ENCODE measurements at regions not wholly inside any gene's neighbourhood (a gene's known extent, or its start where the extent isn't known, plus 50 kb on each side); places are given as distances from the start of the nearest gene placed in this dataset.

- Histone ChIP-seq H3K27me3 (ENCODE audit: control insufficient read depth in 2 of 2, insufficient read depth in 2 of 2, low read length in 2 of 2) (no peaks in the 10 kb centered on the region), H3K9ac (ENCODE audit: insufficient read depth, low read length, poor library complexity, severe bottlenecking) (no peak overlapping the region), H3K4me2 (replicated peaks; ENCODE audit: extremely low read depth, low read length, poor library complexity, severe bottlenecking) (no peak overlapping the region), H3K4me3 (replicated peaks in 1 of 3; ENCODE audit: low read depth in 2 of 3, low read length in 3 of 3) (no peak overlapping the region), H3K9me3 (replicated peaks in 1 of 2; ENCODE audit: control insufficient read depth in 1 of 2, insufficient read depth in 1 of 2, low read length in 2 of 2) (no peaks in the 10 kb centered on the region), H3K79me2 (ENCODE audit: insufficient read depth, low read length) (no peaks in the 10 kb centered on the region), H4K20me1 (ENCODE audit: insufficient read depth, low read length) (no peaks in the 10 kb centered on the region), H2AFZ (ENCODE audit: insufficient read depth, low read depth, low read length, poor library complexity, severe bottlenecking) (no peak overlapping the region), H3K36me3 (replicated peaks in 1 of 2; ENCODE audit: control insufficient read depth in 1 of 2, insufficient read depth in 2 of 2, low read length in 2 of 2) (no peaks in the 10 kb centered on the region), H3K4me1 (ENCODE audit: control insufficient read depth in 1 of 2, insufficient read depth in 2 of 2, low read length in 2 of 2) (no peaks in the 10 kb centered on the region), H3K27ac (ENCODE audit: low read depth in 1 of 2, low read length in 2 of 2) (no peak overlapping the region)
- no peak overlapping the region for H3K27ac Mint-ChIP-seq
- no peaks in the 10 kb centered on the region for H3K4me1 Mint-ChIP-seq
- H3K27me3 Mint-ChIP-seq (ENCODE audit: low read depth in 3 of 3), result no peaks in the 10 kb centered on the region
- intact Hi-C loops (cut with micrococcal nuclease), result no loop called here
- TF ChIP-seq, protein P1, sequence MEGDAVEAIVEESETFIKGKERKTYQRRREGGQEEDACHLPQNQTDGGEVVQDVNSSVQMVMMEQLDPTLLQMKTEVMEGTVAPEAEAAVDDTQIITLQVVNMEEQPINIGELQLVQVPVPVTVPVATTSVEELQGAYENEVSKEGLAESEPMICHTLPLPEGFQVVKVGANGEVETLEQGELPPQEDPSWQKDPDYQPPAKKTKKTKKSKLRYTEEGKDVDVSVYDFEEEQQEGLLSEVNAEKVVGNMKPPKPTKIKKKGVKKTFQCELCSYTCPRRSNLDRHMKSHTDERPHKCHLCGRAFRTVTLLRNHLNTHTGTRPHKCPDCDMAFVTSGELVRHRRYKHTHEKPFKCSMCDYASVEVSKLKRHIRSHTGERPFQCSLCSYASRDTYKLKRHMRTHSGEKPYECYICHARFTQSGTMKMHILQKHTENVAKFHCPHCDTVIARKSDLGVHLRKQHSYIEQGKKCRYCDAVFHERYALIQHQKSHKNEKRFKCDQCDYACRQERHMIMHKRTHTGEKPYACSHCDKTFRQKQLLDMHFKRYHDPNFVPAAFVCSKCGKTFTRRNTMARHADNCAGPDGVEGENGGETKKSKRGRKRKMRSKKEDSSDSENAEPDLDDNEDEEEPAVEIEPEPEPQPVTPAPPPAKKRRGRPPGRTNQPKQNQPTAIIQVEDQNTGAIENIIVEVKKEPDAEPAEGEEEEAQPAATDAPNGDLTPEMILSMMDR (IDR thresholded peaks at IDR 0.05), result no peak
- H3K4me3 Mint-ChIP-seq, result no peak overlapping the region
- no peaks in the 10 kb centered on the region for H3K36me3 Mint-ChIP-seq
- DNase-seq, result no peak
- 50% methylated on average over 2 of the region's 5 CpGs for WGBS (ENCODE audit: insufficient coverage)
- H3K9me3 Mint-ChIP-seq, result no peaks in the 10 kb centered on the region
Measured at GRCh38 chr7:85479918-85480643, 293.2 kb upstream of the SEMA3D start.

GRCh38 chr7:85478530-85478929 is 291.7 kb upstream of the SEMA3D start:
- no peak overlapping the region for H3K4me3 Mint-ChIP-seq
- Histone ChIP-seq H3K9ac (ENCODE audit: insufficient read depth, low read length, poor library complexity, severe bottlenecking) (no peak overlapping the region), H3K4me1 (ENCODE audit: control insufficient read depth in 1 of 2, insufficient read depth in 2 of 2, low read length in 2 of 2) (no peaks in the 10 kb centered on the region), H3K4me2 (replicated peaks; ENCODE audit: extremely low read depth, low read length, poor library complexity, severe bottlenecking) (no peak overlapping the region), H3K36me3 (replicated peaks in 1 of 2; ENCODE audit: control insufficient read depth in 1 of 2, insufficient read depth in 2 of 2, low read length in 2 of 2) (no peaks in the 10 kb centered on the region), H4K20me1 (ENCODE audit: insufficient read depth, low read length) (no peaks in the 10 kb centered on the region), H3K27ac (ENCODE audit: low read depth in 1 of 2, low read length in 2 of 2) (no peak overlapping the region), H3K79me2 (ENCODE audit: insufficient read depth, low read length) (no peaks in the 10 kb centered on the region), H3K4me3 (replicated peaks in 1 of 3; ENCODE audit: low read depth in 2 of 3, low read length in 3 of 3) (no peak overlapping the region), H3K27me3 (ENCODE audit: control insufficient read depth in 2 of 2, insufficient read depth in 2 of 2, low read length in 2 of 2) (no peaks in the 10 kb centered on the region), H2AFZ (ENCODE audit: insufficient read depth, low read depth, low read length, poor library complexity, severe bottlenecking) (no peak overlapping the region), H3K9me3 (replicated peaks in 1 of 2; ENCODE audit: control insufficient read depth in 1 of 2, insufficient read depth in 1 of 2, low read length in 2 of 2) (no peaks in the 10 kb centered on the region)
- no peaks in the 10 kb centered on the region for H3K36me3 Mint-ChIP-seq
- no peaks in the 10 kb centered on the region for H3K9me3 Mint-ChIP-seq
- H3K27ac Mint-ChIP-seq, result no peak overlapping the region
- no peaks in the 10 kb centered on the region for H3K4me1 Mint-ChIP-seq
- no peak for DNase-seq
- H3K27me3 Mint-ChIP-seq (ENCODE audit: low read depth in 3 of 3), result no peaks in the 10 kb centered on the region
- WGBS (ENCODE audit: insufficient coverage), result 86% methylated on average over 1 of the region's 5 CpGs
- TF ChIP-seq, protein P1 (IDR thresholded peaks at IDR 0.05), result no peak
- intact Hi-C loops (cut with micrococcal nuclease), result no loop called here
